ENCODE measurements at regions not wholly inside any gene's neighbourhood (a gene's known extent, or its start where the extent isn't known, plus 50 kb on each side); places are given as distances from the start of the nearest gene placed in this dataset.

- no peak for DNase-seq (ENCODE audit: low spot score)
These were observed 217.0 kb downstream of the AJAP1 start for GRCh38 chr1:4871373-4871772.

GRCh38 chr1:4868521-4868920, 214.1 kb downstream of the AJAP1 start:
- no peak for DNase-seq (ENCODE audit: low spot score)

- no peak for DNase-seq (ENCODE audit: low spot score)
These were observed 202.0 kb downstream of the AJAP1 start for GRCh38 chr1:4856396-4856795.

GRCh38 chr1:4854367-4854766, 200.0 kb downstream of the AJAP1 start:
- DNase-seq (ENCODE audit: low spot score), result no peak

- no peak for DNase-seq (ENCODE audit: low spot score)
These were observed 199.5 kb downstream of the AJAP1 start for GRCh38 chr1:4853904-4854303.

GRCh38 chr1:4851385-4852065, 197.1 kb downstream of the AJAP1 start:
- DNase-seq (ENCODE audit: low spot score), result no peak

GRCh38 chr1:4848431-4848830, 194.0 kb downstream of the AJAP1 start:
- no peak for DNase-seq (ENCODE audit: low spot score)

GRCh38 chr1:4847711-4848110, 193.3 kb downstream of the AJAP1 start:
- DNase-seq (ENCODE audit: low spot score), result no peak
